ENCODE measurements at regions not wholly inside any gene's neighbourhood (a gene's known extent, or its start where the extent isn't known, plus 50 kb on each side); places are given as distances from the start of the nearest gene placed in this dataset.

DNA sequence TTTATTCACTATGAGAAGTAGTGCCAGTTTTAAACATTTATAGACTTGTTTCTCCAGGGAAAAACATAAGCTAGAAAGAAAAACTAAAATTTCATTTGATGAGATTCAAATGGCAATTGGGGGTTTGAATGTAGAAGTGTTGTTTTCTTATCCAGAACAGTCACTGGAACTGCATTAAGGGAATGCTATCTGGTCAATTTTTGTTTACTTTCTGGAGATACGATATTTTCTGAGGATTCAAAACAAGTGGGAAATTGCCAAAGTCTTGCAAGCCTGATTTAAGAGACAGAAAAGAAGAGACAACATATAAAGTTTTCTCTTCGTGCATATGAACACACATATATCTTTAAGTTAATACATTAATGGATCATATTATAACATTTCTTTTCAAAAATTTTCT, 118.4 kb downstream of the NXNL2 start:
- TF ChIP-seq, protein P1, sequence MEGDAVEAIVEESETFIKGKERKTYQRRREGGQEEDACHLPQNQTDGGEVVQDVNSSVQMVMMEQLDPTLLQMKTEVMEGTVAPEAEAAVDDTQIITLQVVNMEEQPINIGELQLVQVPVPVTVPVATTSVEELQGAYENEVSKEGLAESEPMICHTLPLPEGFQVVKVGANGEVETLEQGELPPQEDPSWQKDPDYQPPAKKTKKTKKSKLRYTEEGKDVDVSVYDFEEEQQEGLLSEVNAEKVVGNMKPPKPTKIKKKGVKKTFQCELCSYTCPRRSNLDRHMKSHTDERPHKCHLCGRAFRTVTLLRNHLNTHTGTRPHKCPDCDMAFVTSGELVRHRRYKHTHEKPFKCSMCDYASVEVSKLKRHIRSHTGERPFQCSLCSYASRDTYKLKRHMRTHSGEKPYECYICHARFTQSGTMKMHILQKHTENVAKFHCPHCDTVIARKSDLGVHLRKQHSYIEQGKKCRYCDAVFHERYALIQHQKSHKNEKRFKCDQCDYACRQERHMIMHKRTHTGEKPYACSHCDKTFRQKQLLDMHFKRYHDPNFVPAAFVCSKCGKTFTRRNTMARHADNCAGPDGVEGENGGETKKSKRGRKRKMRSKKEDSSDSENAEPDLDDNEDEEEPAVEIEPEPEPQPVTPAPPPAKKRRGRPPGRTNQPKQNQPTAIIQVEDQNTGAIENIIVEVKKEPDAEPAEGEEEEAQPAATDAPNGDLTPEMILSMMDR (IDR thresholded peaks at IDR 0.05): no peak
- no peak for TF ChIP-seq POLR2A (IDR thresholded peaks at IDR 0.05)

Data from ovary (tissue), 3 donors.